GM18517 (cell line): ENCODE measurements at regions not wholly inside any gene's neighbourhood (a gene's known extent, or its start where the extent isn't known, plus 50 kb on each side); places are given as distances from the start of the nearest gene placed in this dataset.

Experiments
- ATAC-seq: cut with Tn5 transposase; IDR thresholded peaks from one replicate; pipeline ENCODE4 v1.9.1; 2021; ENCODE audit warnings: mild to moderate bottlenecking, moderate library complexity; ENCODE audit not compliant: unreplicated experiment

GRCh38 chr1:60311838-60312237, 238.3 kb upstream of the C1orf87 start:
- ATAC-seq, result no peak

GRCh38 chr1:60299581-60299980, 226.0 kb upstream of the C1orf87 start:
- no peak for ATAC-seq

GRCh38 chr1:60298290-60298689, 224.7 kb upstream of the C1orf87 start:
- no peak for ATAC-seq

DNA sequence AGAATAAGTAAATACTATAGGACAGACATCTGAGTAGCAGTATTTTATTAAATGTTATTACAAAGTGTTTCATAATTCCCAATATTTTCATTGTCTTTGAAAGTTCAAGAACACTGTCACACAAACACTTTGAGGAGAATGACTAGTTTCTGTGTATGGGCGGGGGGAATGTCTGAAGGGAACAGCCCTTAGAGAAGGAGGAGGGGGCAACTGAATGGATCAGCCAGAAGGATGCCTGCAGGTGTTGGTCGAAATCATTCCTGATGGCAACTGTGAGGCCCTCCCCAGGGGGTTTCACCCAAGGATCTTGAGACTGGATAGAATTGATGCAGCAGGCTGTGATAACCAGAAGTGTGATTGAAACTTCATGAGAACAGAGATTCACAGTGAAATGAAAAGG, 223.2 kb upstream of the C1orf87 start:
- no peak for ATAC-seq

- no peak for ATAC-seq
Measured at GRCh38 chr1:60292140-60292539, 218.6 kb upstream of the C1orf87 start.

DNA sequence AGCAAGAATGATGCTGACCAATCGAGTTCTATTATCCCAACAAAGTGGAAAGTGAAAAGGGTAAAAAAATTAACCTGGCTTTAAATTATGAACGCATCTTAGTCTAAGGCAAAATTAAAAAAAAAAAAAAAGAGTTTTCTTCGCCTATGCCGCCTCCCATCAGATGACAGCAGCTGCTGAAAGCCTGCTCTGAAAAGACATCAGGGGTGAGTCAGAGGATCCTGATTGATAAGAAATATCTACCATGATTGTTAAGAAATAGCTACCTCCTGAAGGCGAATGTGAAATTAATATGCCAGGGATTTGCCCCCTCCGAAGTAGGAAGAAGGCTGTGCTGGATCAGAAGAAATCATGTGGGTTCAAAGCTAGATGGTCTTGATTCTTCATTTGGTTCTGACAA, 216.8 kb upstream of the C1orf87 start:
- ATAC-seq, result no peak

DNA sequence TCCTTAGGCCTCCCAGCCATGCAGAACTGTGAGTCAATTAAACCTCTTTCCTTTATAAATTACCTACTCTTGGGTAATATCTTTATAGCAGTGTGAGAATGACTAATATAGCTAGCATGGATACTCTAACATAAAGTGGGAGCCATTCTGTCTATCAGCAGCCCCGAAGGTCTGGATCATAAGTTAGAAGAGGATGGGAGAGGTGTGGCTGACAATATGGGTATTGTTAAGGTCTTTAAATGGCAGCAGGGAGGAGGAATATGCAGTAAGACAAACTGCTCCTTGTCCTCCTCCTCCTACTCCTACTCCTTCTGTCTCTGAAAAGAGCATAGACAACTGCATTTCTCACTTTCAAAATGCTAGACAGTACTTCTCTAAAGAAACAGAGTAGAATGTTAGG, 214.0 kb upstream of the C1orf87 start:
- ATAC-seq, result no peak

GRCh38 chr1:60283690-60284089, 210.1 kb upstream of the C1orf87 start:
- no peak for ATAC-seq

- ATAC-seq, result peak; percentile 84
Measured at GRCh38 chr1:60281360-60281932, 207.9 kb upstream of the C1orf87 start.

GRCh38 chr1:60280819-60281218, 207.2 kb upstream of the C1orf87 start:
- no peak for ATAC-seq

- ATAC-seq, result no peak
Measured at GRCh38 chr1:60280256-60280655, 206.7 kb upstream of the C1orf87 start.

GRCh38 chr1:60279798-60280197, 206.2 kb upstream of the C1orf87 start:
- no peak for ATAC-seq

GRCh38 chr1:60277269-60277668, 203.7 kb upstream of the C1orf87 start:
- ATAC-seq, result no peak

DNA sequence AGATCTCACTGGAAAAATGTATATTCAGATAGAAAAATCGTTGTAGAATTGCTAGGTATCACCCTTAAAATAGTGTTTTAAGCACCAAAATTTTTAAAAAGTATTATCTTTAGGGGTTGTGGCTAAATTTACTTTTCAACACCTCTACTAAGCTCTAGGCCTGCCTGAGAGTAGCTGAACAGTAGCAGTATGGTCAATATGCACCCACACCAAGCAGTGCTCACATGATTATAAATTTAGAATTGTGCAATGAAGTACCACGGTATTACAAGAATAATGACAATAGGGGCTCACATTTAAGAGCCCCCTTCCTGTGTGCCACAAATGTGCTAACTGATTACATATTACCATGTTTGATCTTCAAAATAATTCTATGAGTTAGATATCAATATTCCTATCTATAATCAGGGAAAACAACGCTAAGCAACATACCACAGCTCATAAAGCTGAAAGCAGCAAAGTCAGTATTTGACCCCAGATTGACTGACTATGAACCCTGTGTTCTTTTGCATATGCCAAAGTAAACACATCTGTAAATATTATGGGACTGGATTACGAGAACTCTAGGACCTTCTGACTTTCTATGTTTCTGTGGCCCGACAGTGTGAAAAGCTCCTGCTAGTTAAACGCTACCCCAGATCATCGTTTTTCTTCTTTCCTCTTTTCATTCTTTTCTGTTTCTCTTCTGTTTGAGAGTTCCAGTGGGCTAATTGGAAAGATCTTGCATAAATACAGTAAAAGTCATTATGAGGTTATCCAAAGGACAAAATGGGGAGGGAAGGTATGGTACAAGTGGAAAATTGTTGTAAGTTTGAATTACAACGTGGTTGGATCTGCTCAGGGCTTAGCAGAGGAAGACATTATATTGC, 201.1 kb upstream of the C1orf87 start:
- no peak for ATAC-seq

GRCh38 chr1:60273185-60273584, 199.6 kb upstream of the C1orf87 start:
- ATAC-seq, result no peak

DNA sequence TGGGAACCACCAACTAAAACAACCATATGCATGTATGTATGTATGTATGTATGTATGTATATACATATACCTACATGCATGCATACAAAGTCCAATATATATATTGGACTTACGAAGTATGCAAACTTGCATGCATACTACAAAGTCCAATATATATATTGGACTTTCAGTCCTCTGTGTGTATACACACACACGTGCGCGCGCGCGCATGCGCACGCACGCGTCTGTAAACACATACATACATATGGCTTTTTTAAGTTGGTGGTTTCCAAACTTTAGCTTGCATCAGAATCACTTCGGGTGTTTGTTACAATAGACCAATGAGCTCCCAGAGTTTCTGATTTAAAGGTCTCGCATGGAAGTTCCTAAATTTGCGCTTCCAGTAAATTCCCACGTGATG, 197.5 kb upstream of the C1orf87 start:
- ATAC-seq, result no peak

- no peak for ATAC-seq
Measured at GRCh38 chr1:60268451-60268850, 194.9 kb upstream of the C1orf87 start.

GRCh38 chr1:60265560-60266535, 192.3 kb upstream of the C1orf87 start:
- ATAC-seq, result no peak

DNA sequence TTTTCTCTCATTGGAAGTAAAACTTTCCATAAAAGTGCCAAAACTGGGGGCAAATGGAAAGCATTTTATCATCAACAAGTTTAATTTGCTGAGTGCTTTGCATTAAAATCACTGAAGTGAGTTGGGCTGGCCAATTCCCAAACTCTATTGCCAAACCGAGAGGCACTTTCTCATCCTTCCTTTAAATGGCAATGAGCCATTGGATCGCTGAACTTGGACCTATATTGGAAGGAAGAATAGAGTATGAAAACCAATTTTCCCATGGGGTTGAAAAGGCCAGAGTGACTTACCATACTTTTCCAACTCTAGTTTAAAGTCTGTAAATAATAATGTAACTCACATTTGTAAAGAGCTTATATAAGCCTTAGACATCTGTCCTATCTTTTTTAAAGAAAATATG, 189.1 kb upstream of the C1orf87 start:
- ATAC-seq, result no peak

- ATAC-seq, result no peak
Measured at GRCh38 chr1:60257531-60257930, 184.0 kb upstream of the C1orf87 start.

DNA sequence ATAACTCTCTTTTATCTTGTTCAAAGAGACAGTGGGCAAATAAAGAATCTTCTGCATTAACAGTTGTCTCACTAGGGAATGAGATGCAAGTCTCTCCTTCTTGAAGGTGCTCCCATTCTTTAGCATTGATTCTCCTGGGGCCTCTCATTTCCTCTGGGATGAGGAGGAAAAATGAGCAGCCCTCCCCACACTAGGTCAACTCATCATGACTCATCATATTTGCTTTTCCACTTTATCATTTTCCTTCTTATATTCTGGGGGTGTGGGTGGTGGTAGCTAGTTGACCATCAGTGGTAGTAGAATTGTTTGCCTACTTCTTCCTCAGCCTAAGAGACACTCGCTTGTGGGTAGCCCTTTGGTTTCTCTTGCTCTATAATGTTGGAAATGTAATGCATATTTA, 182.0 kb upstream of the C1orf87 start:
- ATAC-seq, result no peak
